ENCODE measurements at regions not wholly inside any gene's neighbourhood (a gene's known extent, or its start where the extent isn't known, plus 50 kb on each side); places are given as distances from the start of the nearest gene placed in this dataset.

- CTCF ChIA-PET = interaction anchor here (0.8 to 8.1 kb wide), 6 partner anchors 11 to 202 kb away, joined by 3 to 61 read pairs (median 5); partner anchors contain the start of gene IL12A
- H3K4me3 ChIP-seq (ENCODE audit: low read depth, low read length) = no peak overlapping the region
- no peak for TF ChIP-seq CTCF (IDR thresholded peaks at IDR 0.05; ENCODE audit: insufficient read depth, low read length, missing control alignments)
- POLR2A ChIA-PET = interaction anchor here (0.7 kb wide), 1 partner anchor 85 kb away, joined by 3 read pairs; no protein-coding TSS in a partner anchor
- no peak for DNase-seq (ENCODE audit: low read depth, low spot score)
Measured at GRCh38 chr3:159787178-159787574, 201.5 kb upstream of the IL12A start.

- ChIA-PET CTCF (interaction anchor here (0.9 to 8.1 kb wide), 5 partner anchors 11 to 201 kb away, joined by 3 to 61 read pairs (median 4); partner anchors contain the start of gene IL12A), POLR2A (interaction anchor here (0.7 kb wide), 1 partner anchor 85 kb away, joined by 3 read pairs; no protein-coding TSS in a partner anchor)
- no peak for TF ChIP-seq CTCF (IDR thresholded peaks at IDR 0.05; ENCODE audit: insufficient read depth, low read length, missing control alignments)
- peak overlapping the region; percentile 21; the same call in 1 of the 2 replicates for H3K4me3 ChIP-seq (ENCODE audit: low read depth, low read length)
- DNase-seq (ENCODE audit: low read depth, low spot score) = no peak
Measured at GRCh38 chr3:159787794-159788205, 200.8 kb upstream of the IL12A start.

- no peak for DNase-seq (ENCODE audit: low read depth, low spot score)
- no peak overlapping the region; the same call in 1 of the 2 replicates for H3K4me3 ChIP-seq (ENCODE audit: low read depth, low read length)
- ChIA-PET CTCF (interaction anchor here (0.9 to 8.1 kb wide), 3 partner anchors 17 to 201 kb away, joined by 3 to 61 read pairs (median 3); partner anchors contain the start of gene IL12A), POLR2A (no interaction called here)
- TF ChIP-seq CTCF (IDR thresholded peaks at IDR 0.05; ENCODE audit: insufficient read depth, low read length, missing control alignments) = no peak
Measured at GRCh38 chr3:159788291-159788690, 200.3 kb upstream of the IL12A start.

- CTCF ChIA-PET = no interaction called here
- H3K4me3 ChIP-seq (ENCODE audit: low read depth, low read length) = no peak overlapping the region
- TF ChIP-seq CTCF (IDR thresholded peaks at IDR 0.05; ENCODE audit: insufficient read depth, low read length, missing control alignments) = no peak
- no peak for DNase-seq (ENCODE audit: low read depth, low spot score)
- POLR2A ChIA-PET = no interaction called here
Measured at GRCh38 chr3:159789017-159789416, 199.6 kb upstream of the IL12A start.

GRCh38 chr3:159789742-159790635 lies 198.6 kb upstream of the IL12A start:
- POLR2A ChIA-PET = no interaction called here

More at GRCh38 chr3:159789742-159790635, 198.6 kb upstream of the IL12A start:
- no peak for DNase-seq (ENCODE audit: low read depth, low spot score)
- CTCF ChIA-PET = interaction anchor here (1.4 kb wide), 1 partner anchor 213 kb away, joined by 3 read pairs; no protein-coding TSS in a partner anchor
- TF ChIP-seq CTCF (IDR thresholded peaks at IDR 0.05; ENCODE audit: insufficient read depth, low read length, missing control alignments) = no peak
- no peak overlapping the region for H3K4me3 ChIP-seq (ENCODE audit: low read depth, low read length)

Measured in AG04449 (cell line).